Heart right ventricle (tissue), 16 donors: ENCODE measurements at regions not wholly inside any gene's neighbourhood (a gene's known extent, or its start where the extent isn't known, plus 50 kb on each side); places are given as distances from the start of the nearest gene placed in this dataset.

Experiments
- ATAC-seq, 8 donors: fragments of 200-7000 bp; cut with Tn5 transposase; one replicate each; pipeline ENCODE4 v1.9.1; 2020; ENCODE audit warnings: mild to moderate bottlenecking in 8 of 8, moderate library complexity in 8 of 8, moderate number of reproducible peaks in 1 of 8
- DNase-seq, 2 donors: peaks; one replicate each; pipeline ENCODE4 v3.0.0-alpha.2; 2020
- H3K27ac ChIP-seq, 10 donors: fragments of 200-600 bp; sonication (generic) in 2 of 10; one replicate each; pipeline versions ENCODE4 v1.5.0 to v1.8.0; 2020 to 2022; ENCODE audit warnings: mild to moderate bottlenecking in 3 of 10
- H3K27me3 ChIP-seq, 7 donors: fragments of 200-600 bp; one replicate each; pipeline ENCODE4 v1.8.0; 2021 to 2022; ENCODE audit warnings: mild to moderate bottlenecking in 2 of 7
- H3K36me3 ChIP-seq, 9 donors: fragments of 200-600 bp; sonication (generic) in 1 of 9; one replicate each; pipeline versions ENCODE4 v1.5.0 to v1.8.0; 2020 to 2022; ENCODE audit warnings: mild to moderate bottlenecking in 2 of 9
- H3K4me1 ChIP-seq, 9 donors: fragments of 200-600 bp; sonication (generic) in 1 of 9; one replicate each; pipeline versions ENCODE4 v1.5.0 to v1.8.0; 2020 to 2022; ENCODE audit warnings: mild to moderate bottlenecking in 4 of 9
- H3K4me3 ChIP-seq, 10 donors: fragments of 200-600 bp; sonication (generic) in 2 of 10; one replicate each; pipeline versions ENCODE4 v1.5.0 to v1.8.0; 2020 to 2022; ENCODE audit warnings: mild to moderate bottlenecking in 7 of 10, moderate library complexity in 2 of 10
- H3K9me3 ChIP-seq, 11 donors: fragments of 200-600 bp in 10 of 11; sonication (generic) in 2 of 11; one replicate each; pipeline versions ENCODE4 v1.5.0 to v1.8.0; 2013 to 2022; ENCODE audit warnings: mild to moderate bottlenecking in 2 of 11, control low read depth in 1 of 11, moderate library complexity in 1 of 11
- WGBS, 2 donors: extraction: QIAGEN DNeasy Blood & Tissue Kit; methylation state at CpG; one replicate each; pipeline ENCODE4 v1.1.7; 2013; ENCODE audit warnings: inconsistent platforms in 1 of 2; 5-methylcytosine and 5-hydroxymethylcytosine counted together
- intact Hi-C, 10 donors: fragments of 100-400 bp; cut with DNase I; formaldehyde crosslinking; loops; one replicate each; pipeline versions ENCODE4 v1.11.1 to v1.14.2; 2022
- TF ChIP-seq, protein P1 (sequence below), 9 donors: fragments of 200-600 bp; sonication (generic) in 2 of 9; IDR thresholded peaks; one replicate each; pipeline versions ENCODE4 v1.5.0 to v1.8.0; 2021 to 2022; ENCODE audit warnings: antibody characterized with exemption in 9 of 9, mild to moderate bottlenecking in 5 of 9, moderate library complexity in 1 of 9
- donor health status: Arrhythmogenic right ventricular cardiomyopathy.
- donor health status: ischemic (EF 13 %, LVEDD 7.1; RV severe dilation, severe dysfunction).
- donor health status: healthy with polysubstance abuse.
- donor health status: DM: no; HTN: yes; CAD: no.
- donor health status: DM: no; HTN: no; CAD: no.
- donor health status: ischemic (EF 25% LVEDD 6.9; RV normal size, moderate dysfunction).
- donor health status: ischemic (EF 25% LVEDD 5.7; RV mildly dilated, moderate dysfunction).
- donor health status: healthy.
- donor health status: DM: yes; HTN: yes; CAD: no.
- donor health status: Ischemic cardiomyopathy.
- donor health status: ischemic (EF 35%, LVEDD 5.7; RV mildly dilated, moderate dysfunction).
- donor health status: nonischemic (EF 11% LVEDD 7.7; RV severe dilation, severe dysfunction).
- donor health status: DM: yes; HTN: yes; CAD: no.
- donor health status: PGD.
- donor health status: ischemic (EF 29% LVEDD 5.4; RV normal size, mild dysfunction).
- donor health status: nonischemic (EF 23%, LVEDD 6.1; RV moderate dilation, normal function).

- Histone ChIP-seq H3K4me3 (no peak overlapping the region), H3K27me3 (peaks cover 0 to 33% (median 0%) of the 10 kb centered on the region in 7 donors), H3K27ac (no peak overlapping the region), H3K9me3 (peaks cover 0 to 17% (median 0%) of the 10 kb centered on the region in 11 donors), H3K36me3 (no peaks in the 10 kb centered on the region), H3K4me1 (no peaks in the 10 kb centered on the region)
- TF ChIP-seq, protein P1, sequence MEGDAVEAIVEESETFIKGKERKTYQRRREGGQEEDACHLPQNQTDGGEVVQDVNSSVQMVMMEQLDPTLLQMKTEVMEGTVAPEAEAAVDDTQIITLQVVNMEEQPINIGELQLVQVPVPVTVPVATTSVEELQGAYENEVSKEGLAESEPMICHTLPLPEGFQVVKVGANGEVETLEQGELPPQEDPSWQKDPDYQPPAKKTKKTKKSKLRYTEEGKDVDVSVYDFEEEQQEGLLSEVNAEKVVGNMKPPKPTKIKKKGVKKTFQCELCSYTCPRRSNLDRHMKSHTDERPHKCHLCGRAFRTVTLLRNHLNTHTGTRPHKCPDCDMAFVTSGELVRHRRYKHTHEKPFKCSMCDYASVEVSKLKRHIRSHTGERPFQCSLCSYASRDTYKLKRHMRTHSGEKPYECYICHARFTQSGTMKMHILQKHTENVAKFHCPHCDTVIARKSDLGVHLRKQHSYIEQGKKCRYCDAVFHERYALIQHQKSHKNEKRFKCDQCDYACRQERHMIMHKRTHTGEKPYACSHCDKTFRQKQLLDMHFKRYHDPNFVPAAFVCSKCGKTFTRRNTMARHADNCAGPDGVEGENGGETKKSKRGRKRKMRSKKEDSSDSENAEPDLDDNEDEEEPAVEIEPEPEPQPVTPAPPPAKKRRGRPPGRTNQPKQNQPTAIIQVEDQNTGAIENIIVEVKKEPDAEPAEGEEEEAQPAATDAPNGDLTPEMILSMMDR (IDR thresholded peaks at IDR 0.05) = no peak
- 62 to 79% methylated on average over 4 of the region's 4 CpGs for WGBS, 2 donors
- intact Hi-C loops = no loop called here
- ATAC-seq = no peak
- no peak for DNase-seq
Measured at GRCh38 chr5:175290379-175290778, 153.6 kb downstream of the DRD1 start.

DNA sequence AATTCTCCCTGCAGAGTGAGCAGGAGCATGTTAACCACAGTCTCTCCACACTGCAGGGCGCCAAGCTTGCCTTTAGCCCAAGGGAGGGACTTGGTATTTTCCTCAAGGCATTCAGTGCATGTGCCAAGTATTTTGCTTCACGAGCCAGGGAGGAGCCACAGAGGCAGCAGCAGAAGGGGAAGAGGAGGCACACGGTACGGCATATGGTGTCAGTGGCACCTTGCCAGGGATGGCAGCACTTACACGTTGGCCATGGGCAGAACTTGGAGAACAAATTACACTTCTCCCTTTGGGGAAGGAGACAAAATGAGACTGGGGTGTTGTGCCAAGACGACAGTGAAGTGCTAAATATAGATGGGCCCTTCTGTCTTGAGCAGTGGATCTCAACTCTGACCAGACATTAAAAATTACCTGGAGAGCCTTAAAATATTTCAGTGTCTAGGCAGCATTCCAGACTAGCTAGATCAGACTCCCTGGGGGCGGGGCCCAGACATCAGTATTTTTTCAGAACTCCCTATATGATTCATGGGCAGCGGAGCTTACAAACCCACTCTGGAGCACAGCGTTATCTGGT is 155.8 kb downstream of the DRD1 start:
- H3K27ac ChIP-seq = no peak overlapping the region
- ATAC-seq (peak in 1 of 8 donors; percentile 39), DNase-seq (no peak)
- no peaks in the 10 kb centered on the region for H3K4me1 ChIP-seq
- TF ChIP-seq, protein P1 (IDR thresholded peaks at IDR 0.05) = no peak
- peaks cover 0 to 50% (median 9%) of the 10 kb centered on the region in 7 donors for H3K27me3 ChIP-seq
- 49 to 58% methylated on average over 9 of the region's 9 CpGs for WGBS, 2 donors
- H3K36me3 ChIP-seq = no peaks in the 10 kb centered on the region
- intact Hi-C loops = no loop called here
- H3K4me3 ChIP-seq = no peak overlapping the region
- H3K9me3 ChIP-seq = no peaks in the 10 kb centered on the region

- Histone ChIP-seq H3K36me3 (no peaks in the 10 kb centered on the region), H3K4me3 (no peak overlapping the region), H3K4me1 (no peaks in the 10 kb centered on the region), H3K27ac (no peak overlapping the region), H3K9me3 (no peaks in the 10 kb centered on the region), H3K27me3 (peaks cover 0 to 49% (median 9%) of the 10 kb centered on the region in 7 donors)
- intact Hi-C loops = no loop called here
- WGBS, 2 donors = 83 to 94% methylated on average over 8 of the region's 8 CpGs
- ATAC-seq = no peak
- TF ChIP-seq, protein P1 (IDR thresholded peaks at IDR 0.05) = no peak
- DNase-seq = no peak
Measured at GRCh38 chr5:175286981-175287380, 157.0 kb downstream of the DRD1 start.

GRCh38 chr5:175285261-175285660 is 158.7 kb downstream of the DRD1 start:
- TF ChIP-seq, protein P1 (IDR thresholded peaks at IDR 0.05) = no peak
- H3K4me1 ChIP-seq = no peaks in the 10 kb centered on the region
- DNase-seq (no peak), ATAC-seq (no peak)
- intact Hi-C loops = no loop called here
- peaks cover 0 to 44% (median 9%) of the 10 kb centered on the region in 7 donors for H3K27me3 ChIP-seq
- H3K9me3 ChIP-seq = no peaks in the 10 kb centered on the region
- H3K27ac ChIP-seq = no peak overlapping the region
- no peaks in the 10 kb centered on the region for H3K36me3 ChIP-seq
- no peak overlapping the region for H3K4me3 ChIP-seq
